A673 (cell line): ENCODE measurements at regions not wholly inside any gene's neighbourhood (a gene's known extent, or its start where the extent isn't known, plus 50 kb on each side); places are given as distances from the start of the nearest gene placed in this dataset.

ENCODE experiments used
- EZH2 ChIP-seq: fragments of 200-600 bp; sonication (generic); IDR thresholded peaks from 2 replicates; pipeline ENCODE4 v1.6.1; 2017; ENCODE audit warnings: borderline replicate concordance, low read depth, mild to moderate bottlenecking, mixed read lengths, antibody characterized with exemption, low read length; ENCODE audit not compliant: poor library complexity, severe bottlenecking
- TF ChIP-seq, protein P1 (sequence below): fragments of 300-800, 200-600 bp; sonication (generic); conservative IDR thresholded peaks from 2 replicates; pipeline ENCODE4 v1.5.1; 2017; ENCODE audit warnings: low read depth, mild to moderate bottlenecking, antibody characterized with exemption, low read length, moderate library complexity, mixed read lengths

DNA sequence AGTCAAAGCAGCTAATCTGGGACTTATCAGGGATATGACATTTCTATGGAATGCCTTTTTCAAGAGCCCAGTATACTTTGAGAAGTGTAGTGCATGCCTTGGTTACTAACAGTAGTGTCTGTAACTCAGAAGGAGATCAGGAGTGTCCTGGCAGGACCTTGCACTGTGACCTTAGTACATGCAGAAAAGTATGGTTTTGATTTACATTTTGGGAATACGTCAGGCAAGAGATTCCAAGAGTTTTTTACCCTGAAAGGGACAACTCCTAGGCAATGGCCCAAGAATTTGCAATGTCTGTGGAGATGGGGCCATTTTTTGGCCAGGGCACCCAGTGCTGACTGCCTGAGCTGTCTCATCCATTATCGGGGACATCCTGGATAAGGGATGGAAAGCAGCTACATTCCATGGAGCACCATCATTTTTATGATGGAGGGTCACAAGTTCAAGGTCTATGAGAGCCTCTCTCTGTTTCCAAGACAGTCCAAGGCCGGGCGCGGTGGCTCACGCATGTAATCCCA is 80.2 kb downstream of the FAM50B start:
- TF ChIP-seq, protein P1, sequence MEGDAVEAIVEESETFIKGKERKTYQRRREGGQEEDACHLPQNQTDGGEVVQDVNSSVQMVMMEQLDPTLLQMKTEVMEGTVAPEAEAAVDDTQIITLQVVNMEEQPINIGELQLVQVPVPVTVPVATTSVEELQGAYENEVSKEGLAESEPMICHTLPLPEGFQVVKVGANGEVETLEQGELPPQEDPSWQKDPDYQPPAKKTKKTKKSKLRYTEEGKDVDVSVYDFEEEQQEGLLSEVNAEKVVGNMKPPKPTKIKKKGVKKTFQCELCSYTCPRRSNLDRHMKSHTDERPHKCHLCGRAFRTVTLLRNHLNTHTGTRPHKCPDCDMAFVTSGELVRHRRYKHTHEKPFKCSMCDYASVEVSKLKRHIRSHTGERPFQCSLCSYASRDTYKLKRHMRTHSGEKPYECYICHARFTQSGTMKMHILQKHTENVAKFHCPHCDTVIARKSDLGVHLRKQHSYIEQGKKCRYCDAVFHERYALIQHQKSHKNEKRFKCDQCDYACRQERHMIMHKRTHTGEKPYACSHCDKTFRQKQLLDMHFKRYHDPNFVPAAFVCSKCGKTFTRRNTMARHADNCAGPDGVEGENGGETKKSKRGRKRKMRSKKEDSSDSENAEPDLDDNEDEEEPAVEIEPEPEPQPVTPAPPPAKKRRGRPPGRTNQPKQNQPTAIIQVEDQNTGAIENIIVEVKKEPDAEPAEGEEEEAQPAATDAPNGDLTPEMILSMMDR: no peak
- TF ChIP-seq EZH2: no peak
